HG03575 (cell line): ENCODE measurements at regions not wholly inside any gene's neighbourhood (a gene's known extent, or its start where the extent isn't known, plus 50 kb on each side); places are given as distances from the start of the nearest gene placed in this dataset.

Experiments
- ATAC-seq: cut with Tn5 transposase; IDR thresholded peaks from one replicate; pipeline ENCODE4 v1.9.1; 2021; ENCODE audit not compliant: unreplicated experiment, insufficient number of reproducible peaks, low FRiP score; ENCODE audit errors: extremely low read depth

DNA sequence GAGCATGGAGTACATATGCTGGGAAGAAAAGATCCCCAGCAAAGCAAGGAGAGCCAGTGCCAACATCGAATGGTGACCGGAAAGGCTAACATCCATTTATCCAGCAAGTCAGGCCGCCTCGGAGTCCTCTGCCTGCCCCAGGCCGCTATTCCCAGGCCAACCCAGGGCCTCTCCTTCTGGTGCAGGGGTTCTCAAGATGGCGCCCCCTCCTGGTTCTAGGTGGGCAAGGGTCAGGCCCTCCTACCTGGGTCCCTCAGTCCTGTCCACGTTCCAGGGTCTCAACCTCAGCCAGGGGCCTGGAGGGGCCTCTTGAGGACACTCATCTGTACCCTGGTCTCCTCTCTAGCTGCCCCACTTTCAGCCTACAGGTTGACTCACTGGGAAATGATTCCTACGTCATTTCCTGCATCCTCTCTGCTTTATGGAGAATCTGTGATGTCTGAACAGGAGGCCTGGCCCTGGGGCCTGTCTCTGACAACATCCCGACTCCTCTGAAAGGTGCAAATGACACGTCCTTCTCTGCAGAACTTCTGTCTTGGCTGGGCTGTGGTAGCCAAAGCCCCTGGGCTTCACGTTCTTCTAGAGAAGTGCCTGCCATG is 145.3 kb downstream of the PSMG1 start:
- no peak for ATAC-seq

DNA sequence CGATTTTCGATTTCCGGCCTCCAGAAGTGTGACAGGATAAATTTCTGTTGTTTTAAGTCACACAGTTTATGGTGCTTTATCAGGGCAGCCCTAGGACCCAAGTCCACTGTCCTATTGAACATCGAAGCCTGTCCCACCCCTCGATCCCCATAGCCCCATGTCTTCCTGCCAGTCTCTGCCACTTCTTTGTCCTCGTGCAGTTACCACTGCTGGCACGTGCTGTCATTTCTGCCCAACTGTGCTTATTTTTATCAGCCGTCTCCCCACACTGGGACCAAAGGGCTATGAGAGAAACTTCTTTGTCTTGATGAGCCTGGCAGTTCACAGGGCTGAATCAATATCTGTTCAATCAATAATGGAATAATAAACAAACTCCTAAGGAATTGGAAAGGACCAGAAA is 146.7 kb downstream of the PSMG1 start:
- no peak for ATAC-seq

DNA sequence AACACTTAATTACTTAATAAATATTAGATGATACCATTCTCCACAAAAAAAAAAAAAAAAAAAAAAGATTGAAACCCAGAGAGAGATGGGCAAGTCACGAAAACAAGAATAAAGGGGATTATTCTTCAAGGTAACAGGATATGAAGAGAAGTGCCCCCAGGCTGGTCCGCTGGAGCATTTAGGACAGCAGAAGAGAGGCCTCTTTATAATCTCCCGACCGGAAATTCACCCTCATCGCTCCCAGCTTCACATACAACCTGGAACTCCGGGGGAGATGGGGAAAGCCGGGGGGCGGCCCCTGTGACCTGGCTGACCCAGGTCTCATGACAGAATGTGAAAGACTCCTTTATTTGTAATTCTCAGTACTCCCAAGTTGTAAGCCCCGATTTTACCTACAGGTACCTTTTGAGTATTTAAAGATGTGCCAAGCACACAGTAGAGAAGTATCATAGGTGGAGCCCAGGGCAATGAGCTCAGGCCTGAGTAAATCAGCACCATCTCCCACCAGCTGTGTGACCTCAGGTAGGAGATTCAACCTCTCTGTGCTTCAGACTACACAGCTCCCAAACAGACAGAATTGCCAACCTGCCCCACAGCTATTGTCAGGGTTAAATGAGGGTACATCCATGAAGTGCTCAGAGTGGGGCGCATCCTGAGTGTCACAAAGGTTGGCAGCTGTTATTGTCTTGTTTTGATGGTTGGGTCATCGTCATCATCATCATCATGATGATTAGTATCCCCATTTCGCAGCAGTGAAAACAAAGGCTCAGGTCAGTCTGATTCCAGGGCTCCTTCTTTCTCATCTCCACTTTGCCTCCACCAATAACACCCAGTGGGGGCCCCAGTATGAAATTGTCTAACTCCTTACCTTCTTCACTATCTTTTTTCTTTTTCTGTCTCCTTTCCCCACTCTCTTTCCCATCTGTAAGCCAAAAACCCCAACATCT is 148.4 kb downstream of the PSMG1 start:
- ATAC-seq: no peak

DNA sequence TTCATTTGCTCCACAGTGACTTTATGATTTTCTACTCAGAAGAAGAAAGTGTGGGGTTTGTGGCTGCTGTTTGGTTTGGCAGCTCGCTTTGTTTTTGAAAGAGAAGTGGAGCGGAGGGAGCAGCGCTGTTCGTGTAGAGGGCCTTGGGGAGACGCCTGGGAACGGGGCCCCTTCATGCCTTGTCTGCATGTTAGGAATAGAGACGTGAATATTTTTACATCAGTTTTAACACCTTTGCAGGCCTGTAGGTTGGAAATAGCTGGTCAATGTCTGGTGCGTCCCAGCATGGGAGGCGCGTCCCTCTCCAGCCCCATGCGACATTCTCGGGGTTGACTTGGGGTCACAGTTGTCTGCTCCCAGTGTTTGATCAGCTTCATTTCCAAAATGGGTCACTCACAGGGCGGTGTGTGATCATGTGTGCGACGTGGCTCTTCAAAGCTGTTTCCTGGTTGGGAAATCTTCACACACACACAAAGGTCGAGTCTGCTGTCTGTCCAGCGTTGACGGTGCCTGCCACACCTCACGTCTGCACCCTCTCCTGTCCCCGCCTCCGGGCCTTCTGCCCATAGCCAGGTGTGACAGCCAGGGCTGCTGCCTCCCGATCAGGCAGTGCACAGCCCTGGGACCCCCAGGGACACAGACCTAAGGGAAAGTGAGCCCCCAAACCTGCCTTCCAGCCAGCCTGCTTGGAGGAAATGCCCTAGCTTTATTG is 149.2 kb downstream of the PSMG1 start:
- ATAC-seq: no peak

DNA sequence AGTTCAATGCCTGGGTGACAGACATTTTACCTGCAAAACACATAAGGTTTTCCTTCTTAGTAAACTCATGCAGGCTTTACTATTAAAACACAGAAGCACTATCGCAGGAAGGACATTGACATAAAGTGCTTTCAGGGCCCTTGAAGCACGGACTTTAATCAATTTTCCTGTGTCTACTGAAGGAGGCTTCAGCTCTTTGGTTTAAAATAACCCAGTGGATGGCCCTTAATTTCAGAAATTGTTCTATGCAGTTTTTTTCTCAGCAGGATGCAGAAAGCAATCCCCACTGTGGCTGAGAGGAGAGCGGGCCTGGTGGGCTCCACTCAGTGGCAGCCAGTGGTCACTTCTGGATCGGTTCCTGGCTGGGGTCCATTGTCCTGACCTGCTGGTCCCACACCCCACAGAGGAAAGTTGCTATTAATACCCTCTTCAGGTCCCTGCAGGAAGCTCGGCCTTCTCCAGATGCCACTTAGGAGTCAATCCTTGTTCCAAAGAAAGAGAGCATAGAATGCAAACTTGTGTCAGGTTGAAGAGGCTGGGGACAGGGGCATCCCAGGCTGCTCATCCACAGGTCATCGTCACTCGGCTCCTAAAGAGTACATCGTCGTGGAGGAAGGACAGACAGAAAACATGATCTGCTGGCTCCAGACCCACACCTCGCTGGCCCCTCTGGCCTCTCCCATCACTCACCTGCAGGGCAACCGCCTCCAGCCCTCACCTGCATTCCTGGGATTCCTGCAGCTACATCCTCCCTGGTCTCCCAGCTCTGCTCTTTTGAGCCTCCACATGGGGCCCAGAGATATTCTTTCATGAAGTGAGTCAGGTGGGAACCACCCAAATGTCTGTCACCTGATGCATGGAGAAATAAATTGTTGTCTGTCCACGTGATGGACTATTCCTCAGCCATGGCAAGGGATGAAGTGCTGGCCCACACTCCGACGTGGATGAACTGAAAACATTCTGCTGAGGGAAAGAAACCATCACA is 153.1 kb downstream of the PSMG1 start:
- ATAC-seq: no peak

DNA sequence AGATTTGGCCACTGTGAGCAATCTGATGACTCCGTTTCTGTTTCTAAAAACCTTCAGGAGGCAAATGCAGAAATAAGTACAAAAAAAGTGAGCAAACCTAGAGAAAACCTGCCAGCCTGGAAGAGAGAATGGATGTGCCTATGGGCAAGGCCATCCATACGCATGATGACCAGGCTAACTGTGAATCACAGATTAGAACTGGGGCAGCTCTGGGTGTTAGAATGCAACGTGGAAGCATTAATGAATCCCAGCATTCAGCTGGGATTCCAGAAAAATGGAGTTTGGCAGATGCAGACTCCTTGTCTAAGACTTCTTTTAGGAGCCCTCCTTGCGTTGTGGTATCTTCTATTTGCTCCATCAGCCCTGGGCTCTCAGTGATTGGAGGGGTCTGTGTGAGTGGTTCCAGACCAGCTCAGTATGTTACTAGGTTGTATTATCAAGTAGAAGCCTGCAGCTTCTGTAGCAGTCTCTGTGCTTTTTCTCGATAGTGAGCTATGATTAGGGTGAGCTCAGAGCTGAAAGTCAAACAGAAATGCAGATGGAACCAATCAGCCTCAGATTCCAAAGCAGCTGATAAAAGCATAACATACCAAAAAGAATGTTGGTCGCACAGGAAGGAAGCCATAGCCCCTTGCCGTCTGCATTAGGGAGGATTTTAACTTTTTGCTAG is 154.0 kb downstream of the PSMG1 start:
- no peak for ATAC-seq

DNA sequence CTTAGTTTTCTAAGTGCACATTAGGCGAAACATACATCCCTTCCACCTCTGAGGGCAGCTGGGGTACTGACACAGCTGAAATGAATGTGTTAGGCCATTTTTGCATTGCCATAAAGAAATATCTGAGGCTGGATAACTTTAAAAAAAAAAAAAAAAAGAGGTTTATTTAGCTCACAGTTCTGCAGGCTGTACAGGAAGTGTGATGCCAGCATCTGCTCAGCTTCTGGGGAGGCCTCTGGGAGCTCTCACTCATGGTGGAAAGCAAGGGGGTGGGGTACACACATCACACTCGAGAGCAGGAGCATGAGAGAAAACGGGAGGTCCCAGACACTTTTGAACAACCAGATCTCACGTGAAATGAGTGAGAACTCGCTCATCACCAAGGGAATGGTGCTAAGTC is 158.1 kb downstream of the PSMG1 start:
- ATAC-seq: no peak

DNA sequence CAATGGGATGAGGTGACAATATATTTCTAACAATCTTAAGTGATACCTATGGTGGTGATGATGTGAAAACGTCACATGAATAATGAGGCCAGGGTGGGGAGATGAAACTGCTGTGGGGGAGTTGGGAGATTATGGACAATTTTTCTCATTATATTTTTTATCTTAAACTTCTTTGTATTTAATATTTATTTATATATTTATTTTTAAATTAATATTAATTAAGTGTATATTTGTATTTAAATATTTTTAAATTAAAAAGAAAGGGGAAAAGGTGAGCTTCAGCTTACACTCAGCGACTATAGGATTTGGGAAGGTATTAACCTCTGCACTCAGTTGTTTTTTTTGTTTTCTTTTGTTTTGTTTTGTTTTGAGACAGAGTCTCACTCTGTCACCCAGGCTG is 158.7 kb downstream of the PSMG1 start:
- ATAC-seq: no peak

DNA sequence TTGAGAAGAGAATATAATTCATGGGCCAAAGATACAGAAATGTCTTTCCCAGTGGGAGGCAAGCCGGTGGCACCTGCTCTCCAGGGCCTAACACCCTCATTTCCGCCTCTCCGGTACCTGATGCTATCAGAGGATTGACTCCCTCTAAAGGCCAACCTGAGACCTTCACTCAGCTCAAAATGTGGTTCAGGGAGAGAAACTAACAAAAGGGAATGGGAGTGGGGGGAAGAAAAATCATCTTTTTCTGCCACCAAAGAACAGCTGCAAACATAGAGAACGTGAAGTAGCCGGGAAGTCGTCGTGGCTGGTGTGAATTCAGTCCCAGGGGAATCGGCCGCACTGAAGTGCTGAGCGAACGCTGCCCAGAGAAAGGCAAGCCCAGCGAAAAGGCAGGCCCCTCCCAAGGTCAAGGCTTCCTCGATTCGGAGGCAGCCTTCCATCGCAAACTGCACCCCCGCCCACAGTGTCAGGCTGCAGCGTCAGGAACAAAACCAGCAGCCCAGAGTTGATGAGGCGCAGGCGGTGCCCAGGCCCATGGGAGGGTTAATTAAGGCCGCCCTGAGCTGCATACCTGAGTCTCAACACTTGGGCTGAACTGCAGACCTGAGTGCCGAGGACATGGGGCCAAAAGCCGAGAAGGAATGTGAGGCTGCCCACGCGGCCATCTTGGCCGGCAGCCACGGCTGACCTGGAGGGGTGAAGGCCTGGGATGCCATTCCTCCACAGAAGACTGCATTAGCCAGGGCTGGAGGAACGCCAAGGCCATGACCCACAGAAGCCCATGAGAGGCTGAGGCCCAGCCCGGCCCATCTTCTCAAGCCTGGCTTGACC is 160.2 kb downstream of the PSMG1 start:
- ATAC-seq: no peak

DNA sequence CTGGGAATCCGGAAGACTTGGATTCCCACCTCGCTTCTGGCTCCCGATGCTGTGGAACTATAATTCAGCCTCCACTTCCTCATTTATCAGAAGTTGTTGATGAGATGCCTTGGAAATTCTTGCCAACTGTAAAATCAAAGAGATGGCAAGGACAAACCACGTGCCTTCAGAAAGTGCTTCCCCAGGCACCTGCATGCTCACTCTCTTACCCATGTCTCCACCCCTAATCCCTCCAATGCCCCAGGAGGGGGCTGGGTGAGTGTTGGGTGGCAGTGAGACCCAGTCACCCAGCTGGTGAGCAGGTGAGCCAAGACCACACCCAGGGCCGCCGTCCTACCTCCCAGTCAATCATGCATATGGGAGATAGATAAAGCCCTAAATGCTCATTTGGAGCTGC is 160.8 kb downstream of the PSMG1 start:
- no peak for ATAC-seq

DNA sequence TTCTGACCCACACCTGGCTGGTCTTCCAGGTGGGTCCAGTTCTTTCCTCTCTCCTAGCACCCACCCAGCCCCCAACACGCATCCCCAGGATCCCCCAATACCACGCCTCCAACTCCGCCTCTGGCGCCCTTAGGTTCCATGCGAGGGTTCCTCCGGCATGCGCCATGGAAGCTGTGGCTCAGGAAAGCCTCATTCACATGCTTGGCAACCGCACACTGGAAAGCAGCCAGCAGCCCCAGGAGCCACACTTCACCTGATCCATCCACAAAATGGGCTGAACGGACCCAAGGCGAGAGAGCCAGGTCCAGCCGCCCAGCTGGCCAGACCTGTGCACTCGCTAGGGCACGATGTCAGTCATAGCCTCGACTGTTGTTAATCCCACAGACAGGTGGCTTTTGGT is 161.2 kb downstream of the PSMG1 start:
- no peak for ATAC-seq

DNA sequence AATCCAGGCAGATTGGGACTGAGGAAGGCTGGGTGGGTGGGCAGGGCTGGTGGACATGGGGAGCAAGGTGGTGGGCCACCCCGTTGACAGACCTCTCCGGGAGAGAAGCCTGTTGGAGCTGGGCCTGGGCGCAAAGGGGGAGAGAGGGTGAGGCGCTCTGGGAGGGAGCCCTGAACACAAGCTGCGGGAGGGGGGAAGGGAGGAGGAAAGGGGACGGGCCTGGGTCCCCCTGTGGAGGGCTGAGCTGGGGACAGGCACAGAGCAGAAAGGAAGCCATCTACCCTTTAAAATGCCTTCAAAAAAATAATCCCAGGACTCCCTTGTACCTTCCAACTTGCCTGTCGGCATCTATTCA is 161.8 kb downstream of the PSMG1 start:
- ATAC-seq: no peak

DNA sequence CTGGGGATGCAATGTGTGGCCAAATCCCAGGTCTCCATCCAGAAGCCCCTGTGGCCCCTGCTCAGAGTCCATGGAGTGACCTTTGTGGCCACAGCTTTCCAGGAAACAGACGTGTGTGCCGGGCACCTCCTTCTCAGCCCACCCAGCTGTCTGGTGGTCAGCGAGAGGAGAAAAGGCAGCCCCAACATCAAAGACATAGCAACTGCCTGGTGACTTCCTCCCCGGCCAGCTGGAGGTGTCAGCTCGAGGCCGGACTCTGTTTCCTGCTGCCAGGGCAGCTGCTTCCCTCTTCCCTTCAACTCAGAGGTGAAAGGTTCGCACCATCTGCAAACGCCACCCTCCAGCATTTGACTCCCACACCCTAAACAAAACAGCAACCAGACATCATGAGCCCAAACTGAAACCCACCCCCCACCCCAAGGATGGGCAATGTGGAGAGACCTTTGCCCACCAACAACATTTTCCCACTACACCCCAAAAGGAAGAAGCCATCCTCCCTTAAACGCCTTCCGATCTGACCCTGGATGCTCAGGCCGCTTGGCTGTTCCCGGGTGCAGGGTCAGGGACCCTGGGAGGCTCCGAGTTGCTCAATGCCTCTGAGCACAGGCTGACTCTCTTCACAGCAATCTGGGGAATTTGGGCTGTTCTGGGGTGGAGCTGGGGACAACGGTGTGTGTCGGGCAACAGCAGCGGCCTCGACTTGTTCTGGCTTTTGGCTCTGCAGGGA is 162.3 kb downstream of the PSMG1 start:
- no peak for ATAC-seq

DNA sequence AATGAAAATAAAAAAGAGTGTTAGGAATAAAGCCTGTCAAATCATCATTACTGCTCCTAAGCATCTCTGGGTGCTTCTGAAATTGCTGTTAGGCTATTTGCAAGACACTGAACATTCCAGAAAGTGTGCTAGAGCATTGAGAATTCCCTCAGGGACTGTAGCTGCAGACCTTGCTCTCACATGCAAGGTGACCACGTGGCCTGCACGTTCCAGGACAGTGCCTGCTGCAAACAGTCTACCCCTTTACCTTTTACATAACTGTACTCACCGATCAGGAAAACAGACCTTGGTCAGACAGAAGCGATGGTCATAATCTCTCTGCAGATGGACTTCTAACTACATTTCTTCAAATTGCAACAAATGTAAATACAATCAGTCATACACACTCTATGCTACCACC is 164.5 kb downstream of the PSMG1 start:
- no peak for ATAC-seq

DNA sequence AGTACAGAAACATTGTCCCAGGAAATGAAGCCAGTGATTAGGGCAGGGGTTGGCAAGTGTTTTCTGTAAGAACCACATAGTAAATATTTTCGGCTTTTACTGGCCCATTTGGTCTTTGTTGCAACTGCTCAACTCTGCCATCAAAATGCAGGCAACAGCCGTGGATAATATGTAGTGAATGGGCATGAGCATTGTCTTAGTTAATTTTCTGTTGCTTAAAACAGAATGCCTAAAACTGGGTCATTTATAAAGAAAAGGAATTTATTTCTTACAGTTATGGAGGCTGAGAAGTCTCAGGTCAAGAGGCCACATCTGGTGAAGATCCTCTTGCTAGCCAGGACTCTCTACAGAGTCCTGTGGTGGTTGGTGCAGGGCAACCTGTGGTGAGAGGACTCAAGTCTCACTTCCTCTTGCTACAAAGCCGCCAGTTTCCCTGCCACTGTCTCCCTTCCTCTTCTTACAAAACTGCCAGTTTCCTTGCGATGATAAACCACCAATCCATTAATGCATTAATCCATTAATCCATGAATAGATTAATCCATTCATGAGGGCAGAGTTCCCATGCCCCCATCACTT is 166.4 kb downstream of the PSMG1 start:
- no peak for ATAC-seq

DNA sequence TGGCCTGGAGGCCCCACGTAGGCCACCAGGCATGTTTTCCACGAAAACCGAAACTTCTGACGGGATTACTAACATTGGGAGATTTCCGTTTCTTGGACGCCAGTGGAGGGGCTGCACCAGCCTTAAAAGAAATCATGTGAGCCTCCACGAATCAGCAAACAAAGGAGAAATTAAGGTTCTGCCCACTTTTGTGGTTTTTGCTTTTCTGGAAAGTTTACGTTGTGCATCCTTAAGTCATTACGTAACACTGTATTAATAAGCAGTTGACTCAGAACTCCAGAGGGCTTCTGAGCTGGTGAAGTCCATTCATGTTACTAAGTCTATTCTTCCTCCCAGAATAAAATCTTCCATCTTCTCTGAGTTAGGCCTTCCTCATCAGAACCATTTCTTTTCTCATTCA is 168.5 kb downstream of the PSMG1 start:
- ATAC-seq: no peak
